AG08395 (cell line): ENCODE measurements at regions not wholly inside any gene's neighbourhood (a gene's known extent, or its start where the extent isn't known, plus 50 kb on each side); places are given as distances from the start of the nearest gene placed in this dataset.

Source experiments
- DNase-seq: peaks from one replicate; pipeline ENCODE4 v3.0.0; 2012; ENCODE audit warnings: mixed read lengths, low spot score

GRCh38 chr5:38207343-38207742 lies 51.0 kb upstream of the EGFLAM start:
- no peak for DNase-seq

- DNase-seq = no peak
Observed at GRCh38 chr5:38202741-38203140, 55.6 kb upstream of the EGFLAM start.

- DNase-seq = no peak
Observed at GRCh38 chr5:38200872-38201557, 57.3 kb upstream of the EGFLAM start.

DNA sequence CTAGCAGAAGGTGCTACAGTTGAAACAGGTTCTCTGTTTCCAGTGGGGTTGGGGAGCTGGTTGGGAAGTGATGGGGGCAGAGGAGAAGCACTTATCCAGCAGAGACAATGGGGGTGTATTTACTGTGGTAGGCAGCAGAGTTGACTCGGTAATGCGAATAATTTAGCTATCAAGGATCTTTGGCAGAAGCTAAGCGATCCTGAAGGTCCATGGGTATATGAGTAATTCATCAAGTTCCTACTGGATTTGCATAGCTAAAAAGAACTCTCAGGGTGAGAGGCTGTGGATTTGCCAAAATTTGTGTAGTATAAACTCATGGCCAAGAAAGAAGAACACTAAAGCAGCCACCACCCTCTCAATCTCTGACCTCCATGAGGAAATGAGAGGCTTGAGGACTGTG lies 61.2 kb upstream of the EGFLAM start:
- DNase-seq = no peak

- peak; percentile 87 for DNase-seq
Observed at GRCh38 chr5:38193015-38193581, 65.3 kb upstream of the EGFLAM start.

GRCh38 chr5:38191693-38192092 lies 66.7 kb upstream of the EGFLAM start:
- no peak for DNase-seq

DNA sequence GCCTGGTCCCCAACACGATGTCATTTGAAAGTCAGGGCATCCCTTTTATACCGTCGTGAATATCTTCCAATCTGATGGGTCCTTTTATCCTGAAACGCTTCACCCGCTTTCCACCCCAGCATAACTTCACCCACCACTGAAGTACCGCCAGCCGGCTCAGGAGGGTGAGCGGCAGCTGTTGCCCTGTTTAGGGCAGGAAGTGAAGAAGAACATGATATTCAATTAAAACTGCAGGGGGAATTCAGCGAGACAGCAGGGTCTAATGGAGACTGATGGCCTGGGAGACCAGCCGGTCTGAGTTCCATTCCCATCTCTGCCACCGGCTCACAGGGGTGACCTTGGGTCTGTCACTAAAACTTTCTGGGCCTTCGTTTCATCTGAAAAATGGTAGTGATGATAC lies 68.2 kb upstream of the EGFLAM start:
- no peak for DNase-seq

GRCh38 chr5:38189081-38189504 lies 69.3 kb upstream of the EGFLAM start:
- no peak for DNase-seq

DNA sequence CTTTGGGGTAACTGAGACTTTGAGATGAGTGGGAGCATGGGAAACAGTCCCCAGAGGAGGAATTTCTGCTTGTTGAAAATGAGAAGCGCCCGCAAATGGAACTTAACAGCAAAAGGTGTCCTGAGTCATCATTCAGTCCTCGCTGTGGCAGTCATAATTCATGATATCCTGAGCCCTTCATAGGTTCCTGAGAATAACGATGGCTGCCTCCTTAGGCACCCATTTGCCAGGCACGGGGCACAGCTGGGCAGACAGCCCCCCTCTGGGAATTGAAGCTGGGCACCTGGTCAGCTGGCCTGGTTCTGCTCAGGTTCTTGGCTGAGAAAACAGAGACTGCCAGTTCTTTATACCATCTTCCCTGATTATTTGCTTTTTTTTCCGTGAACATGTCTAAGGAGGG lies 69.8 kb upstream of the EGFLAM start:
- DNase-seq = no peak

DNA sequence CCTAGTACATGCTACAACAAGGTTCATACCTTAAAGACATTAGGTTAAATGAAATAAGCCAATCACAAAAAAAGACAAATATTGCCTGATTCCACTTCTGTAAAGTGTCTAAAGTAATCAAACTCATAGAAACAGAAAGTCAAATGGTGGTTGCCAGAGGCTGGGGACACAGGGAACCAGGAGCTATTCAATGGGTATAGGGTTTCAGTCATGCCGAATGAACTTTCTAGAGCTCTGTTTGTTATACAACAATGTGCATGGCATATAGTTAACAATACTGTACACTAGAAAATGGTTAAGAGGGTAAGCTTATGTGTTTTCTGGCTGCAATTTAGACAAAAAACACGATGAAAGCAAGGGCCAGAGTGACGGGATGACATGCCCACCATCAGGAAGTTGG lies 70.8 kb upstream of the EGFLAM start:
- DNase-seq = no peak

GRCh38 chr5:38184627-38185026 lies 73.7 kb upstream of the EGFLAM start:
- no peak for DNase-seq

DNA sequence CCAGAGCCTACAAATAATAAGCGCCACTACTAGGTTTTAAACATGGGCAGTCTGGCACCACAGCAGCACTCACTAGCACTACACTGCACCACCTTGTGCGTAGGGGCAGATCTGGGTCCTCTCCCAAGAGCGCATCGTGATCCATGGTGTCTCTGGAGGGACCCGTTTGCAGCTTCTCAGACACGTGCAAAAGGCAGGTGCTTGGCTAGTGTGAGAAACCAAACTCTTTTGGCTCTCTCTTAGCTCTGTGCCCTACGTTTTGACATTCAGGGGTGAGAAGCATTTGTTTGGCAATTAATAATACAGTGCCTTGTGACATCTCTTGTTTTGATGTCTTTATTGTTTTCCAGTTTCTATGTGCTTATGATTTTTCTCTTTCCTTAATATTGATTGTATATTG lies 75.4 kb upstream of the EGFLAM start:
- no peak for DNase-seq

GRCh38 chr5:38168029-38168428 lies 90.3 kb upstream of the EGFLAM start:
- DNase-seq = no peak

- no peak for DNase-seq
Observed at GRCh38 chr5:38167562-38167996, 90.8 kb upstream of the EGFLAM start.

- DNase-seq = no peak
Observed at GRCh38 chr5:38166832-38167231, 91.5 kb upstream of the EGFLAM start.

DNA sequence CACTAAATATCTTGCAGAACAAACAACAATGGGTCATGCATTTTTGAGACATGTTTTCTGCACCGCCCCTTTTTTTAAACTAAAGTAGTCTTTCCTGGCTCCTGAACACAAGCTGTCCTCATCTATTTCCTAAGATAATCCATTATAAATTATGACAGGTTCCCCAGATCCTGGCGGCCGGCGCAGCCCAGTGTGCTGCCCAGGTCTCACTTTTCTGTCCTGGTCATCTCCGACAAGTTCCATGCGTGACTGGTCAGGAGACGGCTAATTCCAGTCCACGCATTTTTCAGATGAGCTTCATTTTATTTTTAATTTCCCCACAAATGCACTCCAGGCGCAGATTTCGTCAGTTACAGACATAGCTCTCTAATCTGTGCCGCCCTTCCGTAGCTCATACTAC lies 92.9 kb upstream of the EGFLAM start:
- DNase-seq = no peak

- DNase-seq = no peak
Observed at GRCh38 chr5:38164776-38165399, 93.5 kb upstream of the EGFLAM start.

DNA sequence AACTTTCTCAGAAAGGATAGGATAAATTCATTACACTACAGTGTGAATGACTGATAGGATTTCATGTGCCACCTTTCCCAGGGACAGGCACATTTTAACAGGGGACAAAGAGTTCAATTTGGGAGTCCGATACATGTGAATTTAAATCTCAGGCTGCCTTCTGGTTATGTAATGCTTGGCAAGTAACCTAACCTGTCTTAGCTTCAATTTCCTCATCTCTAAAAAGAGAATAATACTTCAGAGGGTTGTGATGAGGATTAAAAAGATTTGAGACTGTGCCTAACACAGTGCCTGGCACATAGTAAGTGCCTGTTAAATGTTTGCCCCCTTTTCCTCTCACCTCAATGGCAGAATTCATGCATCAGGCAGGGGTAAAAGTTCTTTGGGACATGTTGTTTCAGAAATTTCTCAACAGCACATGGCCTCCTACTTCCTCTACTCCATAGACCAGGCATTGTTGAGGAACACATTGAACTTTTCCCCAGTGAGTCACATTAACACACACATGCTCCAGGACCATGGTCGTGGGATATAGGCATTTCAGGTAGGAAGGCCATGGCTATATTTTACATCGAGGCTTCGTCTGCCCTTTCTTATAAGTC lies 94.6 kb upstream of the EGFLAM start:
- no peak for DNase-seq

- DNase-seq = no peak
Observed at GRCh38 chr5:38162625-38163024, 95.7 kb upstream of the EGFLAM start.

- DNase-seq = no peak
Observed at GRCh38 chr5:38157024-38157423, 101.3 kb upstream of the EGFLAM start.

GRCh38 chr5:38154615-38155204 lies 103.6 kb upstream of the EGFLAM start:
- no peak for DNase-seq

DNA sequence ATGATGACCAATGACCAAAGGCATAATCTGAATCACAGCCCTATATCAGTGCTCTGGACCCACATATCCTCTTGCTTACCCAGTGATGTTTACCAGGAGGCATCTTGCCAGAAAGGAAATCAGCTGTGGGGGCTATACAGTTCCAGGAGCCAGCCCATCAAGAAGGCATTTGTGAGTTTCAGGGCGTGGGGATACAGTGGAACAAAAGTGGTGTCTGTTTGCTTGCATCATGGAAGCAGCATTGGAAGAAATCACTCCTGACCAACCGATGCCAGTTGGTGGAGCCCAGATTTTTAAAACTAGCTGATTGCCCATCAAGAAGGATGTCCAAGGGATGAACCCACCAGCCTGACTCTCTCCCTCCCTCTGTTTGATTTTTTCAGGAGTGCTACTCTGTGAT lies 106.5 kb upstream of the EGFLAM start:
- DNase-seq = no peak

DNA sequence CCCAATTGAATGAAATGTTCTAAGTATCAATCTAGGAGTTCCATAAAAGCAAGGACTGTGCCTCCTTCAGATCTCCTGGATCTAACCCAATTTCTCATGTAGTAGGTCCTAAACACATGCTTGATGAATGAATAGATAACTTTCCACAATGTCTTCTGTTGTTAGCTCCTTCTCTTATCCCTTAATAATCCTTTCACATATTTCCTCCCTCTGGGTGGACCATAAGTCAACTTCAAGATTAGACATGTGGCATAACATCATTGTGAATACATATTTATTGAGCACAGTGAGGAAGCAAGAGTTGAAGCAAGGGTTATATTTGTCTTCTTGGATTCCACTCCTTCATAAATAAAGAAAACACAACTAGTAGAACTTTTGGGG lies 108.6 kb upstream of the EGFLAM start:
- no peak for DNase-seq
